ENCODE measurements at regions not wholly inside any gene's neighbourhood (a gene's known extent, or its start where the extent isn't known, plus 50 kb on each side); places are given as distances from the start of the nearest gene placed in this dataset.

DNA sequence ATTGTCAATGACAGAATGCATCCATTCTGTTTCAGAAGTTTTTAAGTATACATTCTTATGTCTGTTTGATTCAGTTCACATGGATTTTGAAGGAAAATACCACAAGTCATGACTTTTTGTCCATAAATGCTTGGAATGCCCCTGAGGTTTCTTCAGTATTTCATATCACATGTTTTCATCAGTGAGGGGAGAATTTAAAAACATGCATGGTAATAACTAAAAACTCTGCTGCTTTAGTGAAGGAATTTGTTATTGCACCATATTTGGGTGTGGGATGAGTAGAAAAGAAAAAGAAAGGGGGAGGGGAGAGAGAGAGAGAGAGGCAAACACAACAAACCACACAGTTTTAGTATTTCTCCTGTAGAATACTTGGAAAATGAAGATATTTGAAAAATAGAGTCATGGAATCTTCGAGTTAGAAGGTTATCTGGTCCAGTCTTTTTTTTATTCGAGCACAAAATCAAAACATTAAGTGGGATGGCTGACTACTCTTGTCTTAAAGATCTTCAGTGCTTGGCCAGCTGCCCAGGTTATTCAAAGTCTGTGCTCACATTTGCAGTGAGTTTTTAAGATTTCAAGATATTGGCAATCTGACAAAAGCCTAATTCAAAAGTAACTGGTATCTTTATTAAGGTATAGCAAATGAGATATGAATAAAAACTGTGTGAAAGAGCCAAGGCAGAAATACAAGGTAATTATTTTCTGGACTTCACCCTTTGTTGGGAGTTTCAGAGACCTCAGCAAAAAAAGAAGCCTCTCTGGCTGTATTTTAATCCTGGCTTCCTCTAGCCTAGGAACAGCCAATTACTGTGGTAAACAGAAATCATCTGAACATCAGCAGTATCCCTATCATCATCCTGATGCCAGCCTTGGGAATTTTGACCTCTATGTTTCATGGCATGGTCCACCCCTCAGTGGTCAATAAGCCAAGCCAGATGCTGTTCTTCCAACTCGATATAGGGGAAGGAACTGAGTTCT lies 687.9 kb upstream of the CITED2 start:
- DNase-seq: no peak

GRCh38 chr6:140061110-140062042 lies 686.9 kb upstream of the CITED2 start:
- DNase-seq: no peak

GRCh38 chr6:140059947-140060346 lies 685.5 kb upstream of the CITED2 start:
- no peak for DNase-seq

GRCh38 chr6:140058863-140059262 lies 684.4 kb upstream of the CITED2 start:
- DNase-seq: no peak

GRCh38 chr6:140052736-140053729 lies 678.6 kb upstream of the CITED2 start:
- DNase-seq: no peak

DNA sequence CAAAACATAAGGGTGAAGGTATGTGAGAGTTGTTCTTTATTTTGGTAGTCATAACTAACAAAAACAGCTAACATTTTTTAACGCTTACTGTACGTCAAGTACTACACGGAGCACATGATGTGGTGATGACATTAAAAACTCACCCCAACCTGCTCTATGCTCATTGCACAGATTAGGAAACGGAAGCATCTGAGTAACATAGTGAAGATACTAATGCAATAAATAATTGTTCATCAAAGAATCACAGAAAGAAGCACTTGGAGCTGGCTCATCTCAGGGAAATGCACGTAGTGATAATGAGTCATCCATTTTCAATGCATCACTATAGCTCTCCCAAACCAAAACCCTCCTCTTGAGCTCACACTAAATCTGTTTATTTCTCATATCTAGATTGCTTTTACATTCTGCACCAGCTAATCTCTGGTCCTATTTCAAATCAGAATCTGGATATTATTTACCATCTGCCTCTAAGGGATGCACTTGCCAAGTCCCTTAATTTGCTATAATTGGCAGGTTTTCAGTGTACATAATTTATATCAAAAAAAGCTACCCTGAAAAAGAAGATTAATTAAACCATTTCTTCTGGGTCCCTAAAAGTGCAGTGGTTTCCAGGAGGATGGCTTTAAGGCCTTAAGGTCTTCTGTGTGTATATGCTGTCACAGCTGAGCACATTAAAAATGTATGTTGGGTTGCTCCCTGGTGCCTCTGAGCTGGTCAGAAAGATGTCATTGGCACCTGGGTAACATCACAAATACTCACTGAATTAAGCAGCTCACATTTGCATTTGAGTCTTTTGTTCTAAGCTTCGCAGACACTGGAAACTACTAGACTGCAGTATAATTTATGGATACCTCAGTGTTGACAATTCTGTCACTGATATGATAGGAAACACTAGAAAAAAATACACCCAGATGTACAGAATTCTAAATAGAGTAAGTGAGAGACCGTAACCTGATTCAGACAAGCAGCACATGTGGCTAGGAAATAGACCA lies 677.4 kb upstream of the CITED2 start:
- DNase-seq: no peak

GRCh38 chr6:140050101-140050995 lies 675.9 kb upstream of the CITED2 start:
- no peak for DNase-seq

GRCh38 chr6:140049251-140049650 lies 674.8 kb upstream of the CITED2 start:
- no peak for DNase-seq

DNA sequence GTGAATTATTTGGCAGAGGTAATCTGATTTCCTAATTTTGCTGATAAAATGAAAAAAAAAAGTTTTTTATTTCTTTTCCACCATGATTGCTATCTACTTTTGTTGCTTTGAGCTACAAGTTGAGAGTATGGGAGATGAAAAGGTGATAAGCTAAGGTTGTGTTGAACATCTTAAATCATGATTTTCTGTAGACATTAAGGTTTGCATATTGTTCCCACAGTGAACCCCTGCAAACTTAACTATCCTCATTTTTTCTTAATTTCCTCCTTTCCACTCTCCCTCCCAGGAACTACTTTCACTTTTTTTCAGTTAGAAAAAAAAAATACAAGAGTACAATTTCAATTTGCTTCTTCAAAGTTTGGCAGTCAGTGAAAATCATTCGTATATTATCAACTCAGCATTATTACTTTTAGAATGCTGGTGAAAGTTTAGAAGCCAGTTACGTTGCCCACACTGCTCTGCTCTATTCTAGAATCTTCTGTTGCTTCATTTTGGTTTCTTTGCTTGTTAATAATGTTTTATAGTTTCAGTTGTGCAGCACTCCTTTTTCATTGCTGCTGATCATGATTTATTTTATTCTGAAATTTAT lies 673.8 kb upstream of the CITED2 start:
- no peak for DNase-seq

DNA sequence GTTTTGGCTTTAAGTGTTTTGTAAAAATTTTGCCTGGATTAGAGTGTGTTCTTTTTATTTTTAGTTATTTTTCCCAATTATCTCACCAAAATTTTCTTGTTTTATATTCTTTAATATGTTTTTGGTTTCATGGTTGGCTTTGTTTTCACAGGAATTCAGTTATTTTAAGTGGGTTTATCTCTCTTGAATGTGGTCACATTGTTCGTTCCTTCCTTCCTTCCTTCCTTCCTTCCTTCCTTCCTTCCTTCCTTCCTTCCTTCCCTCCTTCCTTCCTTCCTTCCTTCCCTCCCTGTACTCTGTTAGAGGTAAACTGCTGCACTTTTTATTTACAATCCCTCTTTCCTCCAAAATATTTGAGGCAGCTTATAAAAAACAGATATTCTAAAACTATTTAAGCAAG lies 672.9 kb upstream of the CITED2 start:
- no peak for DNase-seq

DNA sequence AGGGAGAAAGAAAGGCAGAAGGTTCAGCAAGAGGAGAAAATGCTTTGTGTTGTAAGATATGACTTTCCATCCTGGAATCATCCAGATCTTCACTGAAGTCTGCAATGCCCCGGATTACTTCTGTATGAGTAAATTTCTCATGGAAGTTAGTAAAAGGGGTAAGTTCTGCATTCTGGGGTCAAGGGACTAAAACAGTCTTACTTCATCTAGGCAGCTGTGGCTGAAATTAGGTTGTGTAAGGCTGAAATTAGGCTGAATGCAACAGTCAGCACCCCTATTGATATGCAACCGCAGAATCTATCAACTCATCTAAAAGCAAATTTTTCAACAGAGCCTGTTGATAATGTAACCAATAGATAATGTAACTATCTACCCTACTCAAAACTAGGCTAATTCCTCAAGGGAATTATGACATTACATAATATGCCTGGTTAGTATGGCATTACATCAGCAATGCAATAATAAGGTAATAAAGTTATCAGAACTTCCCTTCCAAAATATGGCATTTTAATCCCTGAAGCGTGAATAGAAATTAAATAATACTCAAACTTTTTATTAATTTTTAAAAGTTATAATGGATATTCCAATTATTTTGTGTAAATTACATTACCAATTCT lies 671.7 kb upstream of the CITED2 start:
- no peak for DNase-seq

GRCh38 chr6:140045116-140045515 lies 670.7 kb upstream of the CITED2 start:
- DNase-seq: no peak

DNA sequence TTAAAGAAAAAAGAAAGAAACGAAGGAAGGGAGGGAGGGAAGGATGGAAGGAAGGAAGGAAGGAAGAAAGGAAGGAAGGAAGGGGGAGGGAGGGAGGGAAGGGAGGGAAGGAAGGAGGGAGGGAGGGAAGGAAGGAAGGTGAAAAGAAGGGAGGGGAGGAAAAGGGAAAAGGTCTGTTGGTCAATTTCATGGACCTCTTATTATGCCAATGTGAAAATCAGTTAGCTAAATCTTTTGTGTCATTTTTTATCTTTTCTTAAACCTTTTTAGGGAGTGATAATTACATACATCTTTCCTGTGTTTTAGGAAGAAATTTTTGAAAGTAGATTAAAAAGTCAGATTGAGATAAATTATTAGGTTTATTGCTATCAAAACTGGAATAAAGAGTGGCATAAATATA lies 670.2 kb upstream of the CITED2 start:
- no peak for DNase-seq

GRCh38 chr6:140043762-140044378 lies 669.4 kb upstream of the CITED2 start:
- no peak for DNase-seq

- no peak for DNase-seq
These were observed 668.9 kb upstream of the CITED2 start for GRCh38 chr6:140043357-140043756.

DNA sequence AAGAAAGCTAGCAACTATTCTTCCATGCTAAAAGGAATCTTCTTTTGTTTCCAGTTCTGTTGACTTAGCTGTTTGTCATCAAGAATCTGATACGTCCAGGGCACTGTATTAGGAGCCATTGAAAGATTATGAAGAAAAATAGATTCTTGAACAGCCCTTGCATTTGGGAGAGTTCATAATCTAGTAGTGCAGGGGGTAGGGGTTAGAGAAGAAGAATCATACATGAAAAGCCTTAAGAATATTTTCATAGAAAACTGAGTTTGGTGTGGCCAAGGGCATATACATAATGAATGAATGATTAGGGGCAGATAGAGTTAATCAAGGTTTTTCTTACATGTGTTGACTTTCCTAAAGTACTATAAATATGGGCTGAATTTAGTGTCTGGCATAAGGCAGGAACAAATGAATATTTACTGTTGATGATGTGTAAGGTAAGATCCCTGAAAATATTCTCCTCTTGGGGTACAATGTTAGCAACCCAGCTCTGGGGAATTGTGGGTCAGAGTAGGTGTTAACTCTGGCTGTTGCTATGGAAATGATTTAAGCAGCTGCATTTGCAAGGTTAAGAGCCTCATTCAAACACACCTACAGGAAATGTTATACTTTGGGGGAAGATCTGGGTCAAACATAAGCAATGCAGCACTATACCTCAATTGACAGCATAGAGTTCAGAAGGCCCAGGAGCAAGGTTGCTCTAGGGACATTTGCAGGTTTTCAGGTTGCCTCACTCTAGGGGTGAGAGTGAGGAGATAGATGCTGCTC lies 667.3 kb upstream of the CITED2 start:
- DNase-seq: no peak

- DNase-seq: no peak
These were observed 666.6 kb upstream of the CITED2 start for GRCh38 chr6:140041056-140041455.

DNA sequence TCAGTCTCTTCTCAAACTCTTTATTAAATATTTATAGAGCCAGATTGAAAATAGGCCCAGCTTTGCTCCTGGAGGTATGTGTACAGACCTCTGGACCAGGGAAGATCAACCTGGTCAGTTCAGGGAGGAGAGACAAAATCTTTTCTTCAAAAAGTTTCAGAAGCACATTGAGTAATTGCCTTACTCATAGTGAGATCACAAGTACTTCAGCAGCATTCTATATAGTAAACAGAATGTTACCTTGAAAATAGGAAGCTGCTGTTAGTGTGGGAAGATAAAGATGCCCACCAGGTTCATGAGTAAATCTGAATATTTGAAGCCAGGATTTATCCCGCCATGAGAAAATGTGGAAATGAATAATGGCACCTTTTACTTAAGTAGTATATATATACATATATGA lies 665.9 kb upstream of the CITED2 start:
- no peak for DNase-seq

Data from NCI-H2029 (cell line).